WTC11 (cell line): ENCODE measurements at regions not wholly inside any gene's neighbourhood (a gene's known extent, or its start where the extent isn't known, plus 50 kb on each side); places are given as distances from the start of the nearest gene placed in this dataset.

Source experiments
- ATAC-seq: fragments of 200-7000 bp; cut with Tn5 transposase; 2 replicates; pipeline ENCODE4 v1.10.0; 2021; ENCODE audit warnings: mild to moderate bottlenecking, moderate library complexity
- CTCF ChIA-PET: fragments of 300-600 bp; sonication (Branson Sonifier 250); formaldehyde crosslinking; loops from one replicate; lab custom pipeline; 2021; ENCODE audit warnings: antibody characterized with exemption; lab: Charles Lee
- POLR2A ChIA-PET: fragments of 350-600 bp; sonication (Branson Sonifier 250); formaldehyde crosslinking; loops from one replicate; lab custom pipeline; 2021; ENCODE audit warnings: antibody characterized with exemption; lab: Charles Lee
- DNase-seq: peaks from one replicate; pipeline ENCODE4 v3.0.0; 2021; ENCODE audit warnings: low spot score
- H3K27ac Mint-ChIP-seq: 2 replicates; pipeline ENCODE4 v1.8.0; 2021; ENCODE audit warnings: mixed read lengths
- H3K27me3 Mint-ChIP-seq: 2 replicates; pipeline ENCODE4 v1.8.0; 2021; ENCODE audit warnings: low read depth, mild to moderate bottlenecking, moderate library complexity, mixed read lengths
- H3K36me3 Mint-ChIP-seq: 2 replicates; pipeline ENCODE4 v1.8.0; 2021; ENCODE audit warnings: mixed read lengths
- H3K4me1 Mint-ChIP-seq: 2 replicates; pipeline ENCODE4 v1.8.0; 2022; ENCODE audit warnings: mixed read lengths
- H3K4me3 Mint-ChIP-seq: 2 replicates; pipeline ENCODE4 v1.8.0; 2021; ENCODE audit warnings: mild to moderate bottlenecking, moderate library complexity, mixed read lengths
- H3K9me3 Mint-ChIP-seq: 2 replicates; pipeline ENCODE4 v1.8.0; 2021; ENCODE audit warnings: mixed read lengths
- CREM ChIP-seq: sonication (generic); formaldehyde crosslinking; IDR thresholded peaks from 2 replicates; pipeline ENCODE4 v1.8.1; 2022; ENCODE audit warnings: mild to moderate bottlenecking, missing genetic modification reagents, moderate library complexity
- ESRRA ChIP-seq: sonication (generic); formaldehyde crosslinking; IDR thresholded peaks from 2 replicates; pipeline ENCODE4 v1.8.1; 2022; ENCODE audit warnings: mild to moderate bottlenecking, missing genetic modification reagents, borderline replicate concordance
- FOXK1 ChIP-seq: sonication (generic); formaldehyde crosslinking; IDR thresholded peaks from 2 replicates; pipeline ENCODE4 v1.8.0; 2022; ENCODE audit warnings: mild to moderate bottlenecking, moderate library complexity, missing genetic modification reagents
- FOXP1 ChIP-seq: sonication (generic); formaldehyde crosslinking; IDR thresholded peaks from 2 replicates; pipeline ENCODE4 v1.8.0; 2022; ENCODE audit warnings: missing genetic modification reagents, mild to moderate bottlenecking, moderate library complexity, borderline replicate concordance
- GABPB1 ChIP-seq: sonication (generic); formaldehyde crosslinking; IDR thresholded peaks from 2 replicates; pipeline ENCODE4 v1.8.1; 2023; ENCODE audit warnings: mild to moderate bottlenecking, missing genetic modification reagents
- HMGA2 ChIP-seq: fragments of 250-450 bp; sonication (Bioruptor Pico); IDR thresholded peaks from 2 replicates; pipeline ENCODE4 v1.4.0; 2021; ENCODE audit warnings: mild to moderate bottlenecking, moderate library complexity
- KAT7 ChIP-seq: sonication (generic); formaldehyde crosslinking; IDR thresholded peaks from 2 replicates; pipeline ENCODE4 v1.8.1; 2023; ENCODE audit warnings: missing genetic modification reagents, mild to moderate bottlenecking, borderline replicate concordance
- NR1H2 ChIP-seq: sonication (generic); formaldehyde crosslinking; IDR thresholded peaks from 2 replicates; pipeline ENCODE4 v1.9.0; 2021; ENCODE audit warnings: mild to moderate bottlenecking, moderate library complexity, missing genetic modification reagents
- NR2C2 ChIP-seq: sonication (generic); formaldehyde crosslinking; IDR thresholded peaks from 2 replicates; pipeline ENCODE4 v1.8.0; 2022; ENCODE audit warnings: mild to moderate bottlenecking, missing genetic modification reagents
- NR3C1 ChIP-seq: sonication (generic); formaldehyde crosslinking; conservative IDR thresholded peaks from 2 replicates; pipeline ENCODE4 v1.8.1; 2023; ENCODE audit warnings: low read depth, mild to moderate bottlenecking, missing genetic modification reagents
- PRRX2 ChIP-seq: fragments of 250-450 bp; sonication (Bioruptor Pico); IDR thresholded peaks from 2 replicates; pipeline ENCODE4 v1.8.0; 2021; ENCODE audit warnings: mild to moderate bottlenecking
- RORB ChIP-seq: fragments of 250-450 bp; sonication (Bioruptor Pico); IDR thresholded peaks from 2 replicates; pipeline ENCODE4 v1.9.0; 2021; ENCODE audit warnings: mild to moderate bottlenecking
- SP1 ChIP-seq: sonication (generic); formaldehyde crosslinking; conservative IDR thresholded peaks from 2 replicates; pipeline ENCODE4 v1.8.1; 2022; ENCODE audit warnings: missing genetic modification reagents
- TEAD1 ChIP-seq: sonication (generic); formaldehyde crosslinking; IDR thresholded peaks from 2 replicates; pipeline ENCODE4 v1.8.0; 2022; ENCODE audit warnings: mild to moderate bottlenecking, missing genetic modification reagents
- ZBTB21 ChIP-seq: sonication (generic); formaldehyde crosslinking; IDR thresholded peaks from 2 replicates; pipeline ENCODE4 v1.8.1; 2023; ENCODE audit warnings: mild to moderate bottlenecking, missing genetic modification reagents, borderline replicate concordance
- ZNF219 ChIP-seq: sonication (generic); formaldehyde crosslinking; IDR thresholded peaks from 2 replicates; pipeline ENCODE4 v1.8.0; 2023; ENCODE audit warnings: missing genetic modification reagents, mild to moderate bottlenecking, borderline replicate concordance
- ZNF671 ChIP-seq: fragments of 250-450 bp; sonication (Bioruptor Pico); IDR thresholded peaks from 2 replicates; pipeline ENCODE4 v1.8.0; 2021; ENCODE audit warnings: mild to moderate bottlenecking
- TF ChIP-seq, protein P1 (sequence below): sonication (generic); formaldehyde crosslinking; IDR thresholded peaks from 2 replicates; pipeline ENCODE4 v1.8.1; 2023; ENCODE audit warnings: mild to moderate bottlenecking, missing genetic modification reagents, borderline replicate concordance
- TF ChIP-seq, protein P2 (sequence below): fragments of 250-450 bp; sonication (Bioruptor Pico); IDR thresholded peaks from 2 replicates; pipeline ENCODE4 v1.9.0; 2021; ENCODE audit warnings: mild to moderate bottlenecking
- TF ChIP-seq, protein P3 (sequence below): sonication (generic); formaldehyde crosslinking; conservative IDR thresholded peaks from 2 replicates; pipeline ENCODE4 v1.8.1; 2022; ENCODE audit warnings: mild to moderate bottlenecking, missing genetic modification reagents
- TF ChIP-seq, protein P4 (sequence below): fragments of 250-450 bp; sonication (Bioruptor Pico); IDR thresholded peaks from 2 replicates; pipeline ENCODE4 v2.1.2; 2022; ENCODE audit warnings: mild to moderate bottlenecking, moderate library complexity
- TF ChIP-seq, protein P5 (sequence below): sonication (generic); formaldehyde crosslinking; IDR thresholded peaks from 2 replicates; pipeline ENCODE4 v1.8.0; 2022; ENCODE audit warnings: mild to moderate bottlenecking, missing genetic modification reagents
- TF ChIP-seq, protein P6 (sequence below): sonication (generic); formaldehyde crosslinking; IDR thresholded peaks from 2 replicates; pipeline ENCODE4 v1.8.1; 2022; ENCODE audit warnings: low read depth, missing genetic modification reagents, borderline replicate concordance
- TF ChIP-seq, protein P7 (sequence below): fragments of 250-450 bp; sonication (Bioruptor Pico); conservative IDR thresholded peaks from 2 replicates; pipeline ENCODE4 v1.9.0; 2021; ENCODE audit warnings: mild to moderate bottlenecking

DNA sequence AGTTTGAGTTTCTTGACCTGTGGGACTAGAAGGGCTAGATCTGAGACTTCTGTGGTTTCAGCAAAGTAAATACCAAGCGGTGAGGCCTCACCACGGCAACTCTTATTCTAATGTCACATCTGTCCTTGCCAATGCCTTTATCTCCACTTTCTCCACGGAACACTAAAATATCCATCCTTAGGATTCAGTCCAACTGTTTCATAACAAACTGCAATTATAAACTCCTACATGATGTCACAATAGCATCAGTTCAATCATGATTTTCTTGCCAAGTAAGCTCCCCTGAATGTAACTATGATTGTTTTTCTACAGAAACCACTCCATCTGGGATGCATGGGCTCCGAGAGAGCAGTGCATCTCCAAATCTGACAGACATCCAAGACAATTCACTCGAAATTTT is 79.6 kb downstream of the LRATD1 start:
- DNase-seq = no peak
- ChIA-PET CTCF (no interaction called here), POLR2A (interaction anchor here (0.5 kb wide), 1 partner anchor 327 kb away, joined by 3 read pairs; no protein-coding TSS in a partner anchor)
- Mint-ChIP-seq H3K36me3 (no peaks in the 10 kb centered on the region), H3K9me3 (no peaks in the 10 kb centered on the region), H3K27ac (no peak overlapping the region), H3K4me3 (no peak overlapping the region), H3K27me3 (no peaks in the 10 kb centered on the region), H3K4me1 (no peaks in the 10 kb centered on the region)
- TF ChIP-seq, protein P1, sequence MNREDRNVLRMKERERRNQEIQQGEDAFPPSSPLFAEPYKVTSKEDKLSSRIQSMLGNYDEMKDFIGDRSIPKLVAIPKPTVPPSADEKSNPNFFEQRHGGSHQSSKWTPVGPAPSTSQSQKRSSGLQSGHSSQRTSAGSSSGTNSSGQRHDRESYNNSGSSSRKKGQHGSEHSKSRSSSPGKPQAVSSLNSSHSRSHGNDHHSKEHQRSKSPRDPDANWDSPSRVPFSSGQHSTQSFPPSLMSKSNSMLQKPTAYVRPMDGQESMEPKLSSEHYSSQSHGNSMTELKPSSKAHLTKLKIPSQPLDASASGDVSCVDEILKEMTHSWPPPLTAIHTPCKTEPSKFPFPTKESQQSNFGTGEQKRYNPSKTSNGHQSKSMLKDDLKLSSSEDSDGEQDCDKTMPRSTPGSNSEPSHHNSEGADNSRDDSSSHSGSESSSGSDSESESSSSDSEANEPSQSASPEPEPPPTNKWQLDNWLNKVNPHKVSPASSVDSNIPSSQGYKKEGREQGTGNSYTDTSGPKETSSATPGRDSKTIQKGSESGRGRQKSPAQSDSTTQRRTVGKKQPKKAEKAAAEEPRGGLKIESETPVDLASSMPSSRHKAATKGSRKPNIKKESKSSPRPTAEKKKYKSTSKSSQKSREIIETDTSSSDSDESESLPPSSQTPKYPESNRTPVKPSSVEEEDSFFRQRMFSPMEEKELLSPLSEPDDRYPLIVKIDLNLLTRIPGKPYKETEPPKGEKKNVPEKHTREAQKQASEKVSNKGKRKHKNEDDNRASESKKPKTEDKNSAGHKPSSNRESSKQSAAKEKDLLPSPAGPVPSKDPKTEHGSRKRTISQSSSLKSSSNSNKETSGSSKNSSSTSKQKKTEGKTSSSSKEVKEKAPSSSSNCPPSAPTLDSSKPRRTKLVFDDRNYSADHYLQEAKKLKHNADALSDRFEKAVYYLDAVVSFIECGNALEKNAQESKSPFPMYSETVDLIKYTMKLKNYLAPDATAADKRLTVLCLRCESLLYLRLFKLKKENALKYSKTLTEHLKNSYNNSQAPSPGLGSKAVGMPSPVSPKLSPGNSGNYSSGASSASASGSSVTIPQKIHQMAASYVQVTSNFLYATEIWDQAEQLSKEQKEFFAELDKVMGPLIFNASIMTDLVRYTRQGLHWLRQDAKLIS = no peak
- TF ChIP-seq ZBTB21 = no peak
- TF ChIP-seq, protein P2, sequence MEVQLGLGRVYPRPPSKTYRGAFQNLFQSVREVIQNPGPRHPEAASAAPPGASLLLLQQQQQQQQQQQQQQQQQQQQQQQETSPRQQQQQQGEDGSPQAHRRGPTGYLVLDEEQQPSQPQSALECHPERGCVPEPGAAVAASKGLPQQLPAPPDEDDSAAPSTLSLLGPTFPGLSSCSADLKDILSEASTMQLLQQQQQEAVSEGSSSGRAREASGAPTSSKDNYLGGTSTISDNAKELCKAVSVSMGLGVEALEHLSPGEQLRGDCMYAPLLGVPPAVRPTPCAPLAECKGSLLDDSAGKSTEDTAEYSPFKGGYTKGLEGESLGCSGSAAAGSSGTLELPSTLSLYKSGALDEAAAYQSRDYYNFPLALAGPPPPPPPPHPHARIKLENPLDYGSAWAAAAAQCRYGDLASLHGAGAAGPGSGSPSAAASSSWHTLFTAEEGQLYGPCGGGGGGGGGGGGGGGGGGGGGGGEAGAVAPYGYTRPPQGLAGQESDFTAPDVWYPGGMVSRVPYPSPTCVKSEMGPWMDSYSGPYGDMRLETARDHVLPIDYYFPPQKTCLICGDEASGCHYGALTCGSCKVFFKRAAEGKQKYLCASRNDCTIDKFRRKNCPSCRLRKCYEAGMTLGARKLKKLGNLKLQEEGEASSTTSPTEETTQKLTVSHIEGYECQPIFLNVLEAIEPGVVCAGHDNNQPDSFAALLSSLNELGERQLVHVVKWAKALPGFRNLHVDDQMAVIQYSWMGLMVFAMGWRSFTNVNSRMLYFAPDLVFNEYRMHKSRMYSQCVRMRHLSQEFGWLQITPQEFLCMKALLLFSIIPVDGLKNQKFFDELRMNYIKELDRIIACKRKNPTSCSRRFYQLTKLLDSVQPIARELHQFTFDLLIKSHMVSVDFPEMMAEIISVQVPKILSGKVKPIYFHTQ (CRISPR knock-in tag) = no peak
- TF ChIP-seq GABPB1 (CRISPR knock-in tag) = no peak
- TF ChIP-seq NR3C1 (CRISPR knock-in tag) = no peak
- TF ChIP-seq, protein P3, sequence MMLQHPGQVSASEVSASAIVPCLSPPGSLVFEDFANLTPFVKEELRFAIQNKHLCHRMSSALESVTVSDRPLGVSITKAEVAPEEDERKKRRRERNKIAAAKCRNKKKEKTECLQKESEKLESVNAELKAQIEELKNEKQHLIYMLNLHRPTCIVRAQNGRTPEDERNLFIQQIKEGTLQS (CRISPR knock-in tag) = no peak
- no peak for TF ChIP-seq SP1 (CRISPR knock-in tag)
- TF ChIP-seq, protein P4, sequence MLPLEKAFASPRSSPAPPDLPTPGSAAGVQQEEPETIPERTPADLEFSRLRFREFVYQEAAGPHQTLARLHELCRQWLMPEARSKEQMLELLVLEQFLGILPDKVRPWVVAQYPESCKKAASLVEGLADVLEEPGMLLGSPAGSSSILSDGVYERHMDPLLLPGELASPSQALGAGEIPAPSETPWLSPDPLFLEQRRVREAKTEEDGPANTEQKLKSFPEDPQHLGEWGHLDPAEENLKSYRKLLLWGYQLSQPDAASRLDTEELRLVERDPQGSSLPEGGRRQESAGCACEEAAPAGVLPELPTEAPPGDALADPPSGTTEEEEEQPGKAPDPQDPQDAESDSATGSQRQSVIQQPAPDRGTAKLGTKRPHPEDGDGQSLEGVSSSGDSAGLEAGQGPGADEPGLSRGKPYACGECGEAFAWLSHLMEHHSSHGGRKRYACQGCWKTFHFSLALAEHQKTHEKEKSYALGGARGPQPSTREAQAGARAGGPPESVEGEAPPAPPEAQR (CRISPR knock-in tag) = no peak
- TF ChIP-seq ZNF219 = no peak
- TF ChIP-seq, protein P5, sequence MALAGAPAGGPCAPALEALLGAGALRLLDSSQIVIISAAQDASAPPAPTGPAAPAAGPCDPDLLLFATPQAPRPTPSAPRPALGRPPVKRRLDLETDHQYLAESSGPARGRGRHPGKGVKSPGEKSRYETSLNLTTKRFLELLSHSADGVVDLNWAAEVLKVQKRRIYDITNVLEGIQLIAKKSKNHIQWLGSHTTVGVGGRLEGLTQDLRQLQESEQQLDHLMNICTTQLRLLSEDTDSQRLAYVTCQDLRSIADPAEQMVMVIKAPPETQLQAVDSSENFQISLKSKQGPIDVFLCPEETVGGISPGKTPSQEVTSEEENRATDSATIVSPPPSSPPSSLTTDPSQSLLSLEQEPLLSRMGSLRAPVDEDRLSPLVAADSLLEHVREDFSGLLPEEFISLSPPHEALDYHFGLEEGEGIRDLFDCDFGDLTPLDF = no peak
- ATAC-seq = no peak

DNA sequence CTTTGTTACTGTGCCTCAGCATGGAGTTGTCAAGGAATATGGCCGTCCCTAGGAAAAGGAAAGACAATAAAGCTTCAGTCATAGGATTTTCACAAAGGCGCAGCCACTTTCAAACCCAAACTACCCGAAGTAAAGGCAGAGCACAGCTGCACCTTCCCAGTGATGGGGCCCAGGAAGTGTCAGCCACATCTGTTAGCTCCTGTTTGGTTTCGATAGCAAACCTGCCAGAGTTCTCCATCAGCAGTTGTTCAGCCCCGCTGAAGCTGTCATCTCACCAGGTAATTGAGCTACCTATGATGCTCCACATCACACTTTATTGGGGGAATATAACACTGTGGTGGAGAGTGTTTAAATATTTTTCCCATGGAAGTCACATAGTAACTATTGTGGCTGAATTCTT is 80.7 kb downstream of the LRATD1 start:
- no peaks in the 10 kb centered on the region for H3K36me3 Mint-ChIP-seq
- H3K4me1 Mint-ChIP-seq = no peaks in the 10 kb centered on the region
- CTCF ChIA-PET = interaction anchor here (0.6 kb wide), 1 partner anchor 1855 kb away, joined by 3 read pairs; no protein-coding TSS in a partner anchor
- no peaks in the 10 kb centered on the region for H3K9me3 Mint-ChIP-seq
- H3K27me3 Mint-ChIP-seq = no peaks in the 10 kb centered on the region; the same call in 1 of the 2 replicates
- DNase-seq (no peak), ATAC-seq (no peak)
- POLR2A ChIA-PET = no interaction called here
- H3K4me3 Mint-ChIP-seq = no peak overlapping the region
- no peak overlapping the region for H3K27ac Mint-ChIP-seq
- TF ChIP-seq RORB (CRISPR knock-in tag) (no peak), KAT7 (CRISPR knock-in tag) (no peak), ZNF671 (CRISPR knock-in tag) (no peak), FOXK1 (CRISPR knock-in tag) (no peak), ESRRA (CRISPR knock-in tag) (no peak), CREM (CRISPR knock-in tag) (no peak), ZBTB21 (no peak), TEAD1 (CRISPR knock-in tag) (no peak), NR2C2 (CRISPR knock-in tag) (no peak), FOXP1 (no peak), NR1H2 (CRISPR knock-in tag) (no peak), ZNF219 (no peak), HMGA2 (CRISPR knock-in tag) (no peak), PRRX2 (CRISPR knock-in tag) (no peak)
- TF ChIP-seq, protein P6, sequence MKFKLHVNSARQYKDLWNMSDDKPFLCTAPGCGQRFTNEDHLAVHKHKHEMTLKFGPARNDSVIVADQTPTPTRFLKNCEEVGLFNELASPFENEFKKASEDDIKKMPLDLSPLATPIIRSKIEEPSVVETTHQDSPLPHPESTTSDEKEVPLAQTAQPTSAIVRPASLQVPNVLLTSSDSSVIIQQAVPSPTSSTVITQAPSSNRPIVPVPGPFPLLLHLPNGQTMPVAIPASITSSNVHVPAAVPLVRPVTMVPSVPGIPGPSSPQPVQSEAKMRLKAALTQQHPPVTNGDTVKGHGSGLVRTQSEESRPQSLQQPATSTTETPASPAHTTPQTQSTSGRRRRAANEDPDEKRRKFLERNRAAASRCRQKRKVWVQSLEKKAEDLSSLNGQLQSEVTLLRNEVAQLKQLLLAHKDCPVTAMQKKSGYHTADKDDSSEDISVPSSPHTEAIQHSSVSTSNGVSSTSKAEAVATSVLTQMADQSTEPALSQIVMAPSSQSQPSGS (CRISPR knock-in tag) = no peak
- TF ChIP-seq, protein P7, sequence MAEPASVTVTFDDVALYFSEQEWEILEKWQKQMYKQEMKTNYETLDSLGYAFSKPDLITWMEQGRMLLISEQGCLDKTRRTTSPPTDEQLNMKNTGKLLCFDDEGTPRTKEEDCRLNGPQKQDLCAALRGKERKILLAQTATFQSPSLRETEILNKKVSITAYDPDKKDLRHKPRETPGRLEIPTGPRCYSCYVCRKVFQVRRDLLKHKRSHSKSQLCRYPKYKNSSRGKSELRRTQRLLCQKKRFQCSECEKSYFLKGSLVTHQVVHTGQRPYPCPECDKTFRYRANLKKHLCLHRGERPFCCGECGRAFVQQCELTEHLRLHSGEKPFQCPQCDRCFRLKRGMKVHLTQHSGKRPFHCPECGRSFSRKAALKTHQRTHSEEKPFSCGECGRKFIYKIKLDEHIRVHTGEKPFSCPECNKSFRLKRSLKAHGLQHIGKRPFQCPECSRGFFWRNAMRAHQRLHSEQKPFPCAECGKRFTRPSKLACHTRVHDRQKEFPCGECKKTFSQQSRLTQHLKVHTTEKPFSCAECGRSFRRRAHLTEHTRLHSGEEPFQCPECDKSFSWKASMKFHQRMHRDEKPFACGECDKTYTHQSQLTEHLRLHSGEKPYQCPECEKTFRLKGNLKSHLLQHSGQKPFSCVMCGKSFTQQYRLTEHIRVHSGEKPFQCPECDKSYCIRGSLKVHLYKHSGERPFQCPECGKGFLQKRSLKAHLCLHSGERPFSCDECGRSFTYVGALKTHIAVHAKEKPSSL (CRISPR knock-in tag) = no peak
